ENCODE measurements at regions not wholly inside any gene's neighbourhood (a gene's known extent, or its start where the extent isn't known, plus 50 kb on each side); places are given as distances from the start of the nearest gene placed in this dataset.
"Not testable (repeated sequence)": the region's sequence is repeated elsewhere in the genome, so short reads cannot be mapped to it uniquely, and the experiment has no call there.

GRCh38 chr16:51261919-51262318 lies 110.8 kb upstream of the SALL1 start:
- Histone ChIP-seq H3K27ac (ENCODE audit: low read length) (no peak overlapping the region), H3K27me3 (ENCODE audit: insufficient read depth, low read length) (no peaks in the 10 kb centered on the region), H3K4me3 (ENCODE audit: low read length) (no peak overlapping the region), H3K9me3 (ENCODE audit: insufficient read depth, low read depth, low read length) (peaks cover 10% of the 10 kb centered on the region), H3K4me1 (ENCODE audit: insufficient read depth, low read length) (no peaks in the 10 kb centered on the region; the same call in 1 of the 2 replicates), H3K36me3 (ENCODE audit: insufficient read depth, low read depth, low read length) (no peaks in the 10 kb centered on the region), H3K9ac (ENCODE audit: low read depth, low read length) (no peak overlapping the region)

- Histone ChIP-seq H3K27me3 (ENCODE audit: insufficient read depth, low read length) (no peaks in the 10 kb centered on the region), H3K4me3 (ENCODE audit: low read length) (no peak overlapping the region), H3K9ac (ENCODE audit: low read depth, low read length) (no peak overlapping the region), H3K4me1 (ENCODE audit: insufficient read depth, low read length) (no peaks in the 10 kb centered on the region; the same call in 1 of the 2 replicates), H3K9me3 (ENCODE audit: insufficient read depth, low read depth, low read length) (peaks cover 15% of the 10 kb centered on the region), H3K27ac (ENCODE audit: low read length) (no peak overlapping the region), H3K36me3 (ENCODE audit: insufficient read depth, low read depth, low read length) (no peaks in the 10 kb centered on the region)
These were observed 104.4 kb upstream of the SALL1 start for GRCh38 chr16:51255349-51255972.

GRCh38 chr16:51254390-51254789 lies 103.3 kb upstream of the SALL1 start:
- not testable (repeated sequence) for H3K27ac ChIP-seq (ENCODE audit: low read length); H3K27me3 ChIP-seq (ENCODE audit: insufficient read depth, low read length); H3K9ac ChIP-seq (ENCODE audit: low read depth, low read length)

GRCh38 chr16:51248217-51248616 lies 97.1 kb upstream of the SALL1 start:
- Histone ChIP-seq H3K36me3 (ENCODE audit: insufficient read depth, low read depth, low read length) (no peaks in the 10 kb centered on the region), H3K27me3 (ENCODE audit: insufficient read depth, low read length) (no peaks in the 10 kb centered on the region), H3K27ac (ENCODE audit: low read length) (no peak overlapping the region), H3K4me1 (ENCODE audit: insufficient read depth, low read length) (no peaks in the 10 kb centered on the region), H3K4me3 (ENCODE audit: low read length) (no peak overlapping the region), H3K9ac (ENCODE audit: low read depth, low read length) (no peak overlapping the region), H3K9me3 (ENCODE audit: insufficient read depth, low read depth, low read length) (no peaks in the 10 kb centered on the region)

More at GRCh38 chr16:51254390-51254789, 103.3 kb upstream of the SALL1 start:
- H3K36me3 ChIP-seq (ENCODE audit: insufficient read depth, low read depth, low read length); H3K4me1 ChIP-seq (ENCODE audit: insufficient read depth, low read length); H3K4me3 ChIP-seq (ENCODE audit: low read length): not testable (repeated sequence)
- H3K9me3 ChIP-seq (ENCODE audit: insufficient read depth, low read depth, low read length): peaks cover 15% of the 10 kb centered on the region

DNA sequence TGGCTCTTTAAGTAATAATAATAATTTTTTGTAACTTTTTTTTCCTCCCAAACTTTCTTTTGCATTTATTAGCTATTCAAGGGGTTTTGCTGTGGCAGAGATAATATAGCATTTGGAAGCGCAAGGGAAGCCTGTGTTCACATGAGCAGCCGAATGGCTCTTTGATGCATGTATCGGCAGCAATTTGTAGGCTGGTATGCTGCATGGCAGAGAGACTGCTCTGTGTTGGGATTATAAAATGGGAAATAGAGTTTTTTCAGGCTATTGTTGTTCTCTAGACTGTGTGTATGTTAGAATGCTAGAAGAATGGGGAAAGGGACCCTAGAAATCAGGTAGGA lies 94.6 kb upstream of the SALL1 start:
- H3K27ac ChIP-seq (ENCODE audit: low read length): no peak overlapping the region
- H3K9ac ChIP-seq (ENCODE audit: low read depth, low read length): no peak overlapping the region
- H3K4me3 ChIP-seq (ENCODE audit: low read length): no peak overlapping the region
- no peaks in the 10 kb centered on the region for H3K4me1 ChIP-seq (ENCODE audit: insufficient read depth, low read length)
- no peaks in the 10 kb centered on the region for H3K27me3 ChIP-seq (ENCODE audit: insufficient read depth, low read length)
- H3K36me3 ChIP-seq (ENCODE audit: insufficient read depth, low read depth, low read length): no peaks in the 10 kb centered on the region
- no peaks in the 10 kb centered on the region for H3K9me3 ChIP-seq (ENCODE audit: insufficient read depth, low read depth, low read length)

DNA sequence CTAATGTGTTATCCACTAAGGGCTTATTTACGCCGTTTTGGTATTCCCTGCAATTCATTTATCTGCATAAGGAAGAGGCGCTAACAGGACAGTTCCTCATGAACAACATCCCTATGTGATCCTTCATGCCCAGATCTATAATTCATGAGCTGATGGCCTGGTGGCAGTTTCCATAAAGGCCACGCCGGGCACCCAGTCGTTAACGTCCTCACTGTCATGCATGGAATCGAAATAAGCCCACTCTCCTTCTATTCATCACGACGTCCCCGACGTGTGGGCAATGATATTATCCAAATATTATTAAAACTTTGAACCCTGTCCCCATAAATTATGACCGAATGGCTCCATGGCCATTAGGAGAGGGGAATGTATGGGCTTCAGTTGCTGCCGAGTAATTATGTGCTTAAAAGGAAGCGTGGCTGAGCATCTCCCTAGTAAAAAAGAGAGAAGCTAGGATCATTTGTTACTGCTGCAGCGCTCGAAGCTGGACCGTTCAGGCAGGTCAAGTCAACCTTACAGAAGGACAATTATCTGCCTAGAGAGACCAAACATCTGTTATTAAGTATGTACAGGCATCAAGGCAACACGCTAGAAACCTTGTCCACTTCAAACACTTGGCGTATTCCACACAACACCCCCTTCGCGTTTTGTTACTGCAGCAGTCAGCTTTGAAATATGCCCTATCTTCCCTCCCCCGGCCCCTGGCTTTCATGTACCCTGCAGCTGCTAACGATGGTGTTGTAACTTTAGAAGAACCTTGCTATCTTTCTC lies 94.0 kb upstream of the SALL1 start:
- Histone ChIP-seq H3K4me3 (ENCODE audit: low read length) (no peak overlapping the region), H3K4me1 (ENCODE audit: insufficient read depth, low read length) (no peaks in the 10 kb centered on the region), H3K27ac (ENCODE audit: low read length) (no peak overlapping the region), H3K9ac (ENCODE audit: low read depth, low read length) (no peak overlapping the region), H3K27me3 (ENCODE audit: insufficient read depth, low read length) (no peaks in the 10 kb centered on the region), H3K36me3 (ENCODE audit: insufficient read depth, low read depth, low read length) (no peaks in the 10 kb centered on the region), H3K9me3 (ENCODE audit: insufficient read depth, low read depth, low read length) (no peaks in the 10 kb centered on the region)

- Histone ChIP-seq H3K9ac (ENCODE audit: low read depth, low read length) (no peak overlapping the region), H3K4me1 (ENCODE audit: insufficient read depth, low read length) (no peaks in the 10 kb centered on the region), H3K27ac (ENCODE audit: low read length) (no peak overlapping the region), H3K27me3 (ENCODE audit: insufficient read depth, low read length) (no peaks in the 10 kb centered on the region; the same call in 1 of the 2 replicates), H3K36me3 (ENCODE audit: insufficient read depth, low read depth, low read length) (no peaks in the 10 kb centered on the region), H3K4me3 (ENCODE audit: low read length) (no peak overlapping the region), H3K9me3 (ENCODE audit: insufficient read depth, low read depth, low read length) (no peaks in the 10 kb centered on the region)
These were observed 92.9 kb upstream of the SALL1 start for GRCh38 chr16:51243936-51244436.

DNA sequence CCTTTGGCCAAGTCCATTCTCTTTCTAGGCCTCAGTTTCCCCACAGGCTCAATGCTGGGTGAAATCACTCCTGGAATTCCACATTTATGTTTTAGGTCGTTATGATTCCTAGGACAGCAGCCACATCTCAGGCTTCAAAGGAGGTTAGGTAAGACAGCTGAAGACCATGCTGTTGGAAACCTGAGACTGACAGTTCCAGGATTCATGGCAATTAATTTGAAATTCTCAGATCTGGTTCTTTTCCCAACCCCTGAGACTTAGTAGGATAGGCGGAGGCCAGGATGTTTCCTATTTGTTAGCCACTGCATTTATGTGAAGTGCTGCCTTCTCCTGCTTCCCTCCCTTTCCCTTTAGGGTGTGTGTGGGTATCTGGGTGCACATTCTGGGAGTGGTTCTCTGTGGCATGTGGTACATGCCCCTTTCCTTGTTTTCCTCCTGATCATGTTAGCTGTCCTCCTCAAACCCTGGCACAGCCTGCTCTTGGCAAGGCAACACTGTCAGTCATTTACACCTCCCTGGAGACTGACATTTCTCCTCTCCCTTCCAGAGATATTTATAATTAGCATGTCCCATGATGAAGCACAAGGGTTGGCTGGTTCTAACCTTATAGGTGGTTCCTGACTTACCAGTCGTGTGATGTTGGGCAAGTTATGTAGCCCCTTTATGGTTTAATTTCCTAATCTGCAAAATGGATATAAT lies 91.4 kb upstream of the SALL1 start:
- Histone ChIP-seq H3K27me3 (ENCODE audit: insufficient read depth, low read length) (no peaks in the 10 kb centered on the region; the same call in 1 of the 2 replicates), H3K36me3 (ENCODE audit: insufficient read depth, low read depth, low read length) (no peaks in the 10 kb centered on the region), H3K9me3 (ENCODE audit: insufficient read depth, low read depth, low read length) (no peaks in the 10 kb centered on the region), H3K27ac (ENCODE audit: low read length) (no peak overlapping the region), H3K9ac (ENCODE audit: low read depth, low read length) (no peak overlapping the region), H3K4me1 (ENCODE audit: insufficient read depth, low read length) (peaks cover 7% of the 10 kb centered on the region; the same call in 1 of the 2 replicates), H3K4me3 (ENCODE audit: low read length) (no peak overlapping the region)

GRCh38 chr16:51239196-51239595 lies 88.1 kb upstream of the SALL1 start:
- Histone ChIP-seq H3K9me3 (ENCODE audit: insufficient read depth, low read depth, low read length) (no peaks in the 10 kb centered on the region), H3K27ac (ENCODE audit: low read length) (no peak overlapping the region), H3K36me3 (ENCODE audit: insufficient read depth, low read depth, low read length) (no peaks in the 10 kb centered on the region), H3K9ac (ENCODE audit: low read depth, low read length) (no peak overlapping the region), H3K4me1 (ENCODE audit: insufficient read depth, low read length) (peaks cover 19% of the 10 kb centered on the region; the same call in 1 of the 2 replicates), H3K27me3 (ENCODE audit: insufficient read depth, low read length) (no peaks in the 10 kb centered on the region; the same call in 1 of the 2 replicates), H3K4me3 (ENCODE audit: low read length) (no peak overlapping the region)

- Histone ChIP-seq H3K27ac (ENCODE audit: low read length) (no peak overlapping the region), H3K9me3 (ENCODE audit: insufficient read depth, low read depth, low read length) (no peaks in the 10 kb centered on the region), H3K27me3 (ENCODE audit: insufficient read depth, low read length) (no peaks in the 10 kb centered on the region; the same call in 1 of the 2 replicates), H3K36me3 (ENCODE audit: insufficient read depth, low read depth, low read length) (no peaks in the 10 kb centered on the region), H3K4me3 (ENCODE audit: low read length) (no peak overlapping the region), H3K4me1 (ENCODE audit: insufficient read depth, low read length) (peaks cover 19% of the 10 kb centered on the region; the same call in 1 of the 2 replicates), H3K9ac (ENCODE audit: low read depth, low read length) (no peak overlapping the region)
These were observed 86.8 kb upstream of the SALL1 start for GRCh38 chr16:51237861-51238378.

GRCh38 chr16:51237207-51237606 lies 86.1 kb upstream of the SALL1 start:
- peaks cover 19% of the 10 kb centered on the region; the same call in 1 of the 2 replicates for H3K4me1 ChIP-seq (ENCODE audit: insufficient read depth, low read length)
- H3K27ac ChIP-seq (ENCODE audit: low read length): no peak overlapping the region
- H3K36me3 ChIP-seq (ENCODE audit: insufficient read depth, low read depth, low read length): no peaks in the 10 kb centered on the region
- H3K27me3 ChIP-seq (ENCODE audit: insufficient read depth, low read length): no peaks in the 10 kb centered on the region; the same call in 1 of the 2 replicates
- no peak overlapping the region for H3K9ac ChIP-seq (ENCODE audit: low read depth, low read length)
- H3K4me3 ChIP-seq (ENCODE audit: low read length): no peak overlapping the region
- H3K9me3 ChIP-seq (ENCODE audit: insufficient read depth, low read depth, low read length): no peaks in the 10 kb centered on the region
